K562 (cell line): ENCODE measurements at regions not wholly inside any gene's neighbourhood (a gene's known extent, or its start where the extent isn't known, plus 50 kb on each side); places are given as distances from the start of the nearest gene placed in this dataset.

Experiments
- ATAC-seq: fragments of 200-7000 bp; cut with Tn5 transposase; 3 replicates; pipeline ENCODE4 v1.9.1; 2020; ENCODE audit warnings: moderate library complexity
- BruUV-seq: library from RNA; stranded (reverse); fragments of 400-500 nt; replicated peaks from 2 replicates; lab custom pipeline; 2021; lab: Mats Ljungman, UMichigan
- CTCF ChIA-PET: fragments of 300-600 bp; formaldehyde crosslinking; extraction: SDS; loops from one replicate; lab custom pipeline; 2021; ENCODE audit warnings: low intra/inter-chr PET ratio; lab: Yijun Ruan, JAX
- POLR2A ChIA-PET: fragments of 300-600, 350-650 bp; sonication (Branson Sonifier 250); formaldehyde crosslinking; extraction: SDS; loops from one replicate; lab custom pipeline; 2021; ENCODE audit warnings: antibody characterized with exemption, inconsistent platforms; lab: Yijun Ruan, JAX
- DNase-seq, 4 experiments: peaks; one replicate each; pipeline versions ENCODE4 v3.0.0 to v3.0.0-alpha.2; 2011 to 2018; ENCODE audit warnings: low spot score in 3 of 4, mixed read lengths in 3 of 4; ENCODE audit errors: extremely low read depth in 1 of 4
- FAIRE-seq: peaks from 2 replicates; lab custom pipeline; 2011; peaks lifted over from hg19 to GRCh38; lab: Jason Lieb, UNC
- H2AFZ ChIP-seq: 2 replicates; pipeline ENCODE4 v1.6.0; 2011; ENCODE audit warnings: low read depth, low read length, control low read depth, inconsistent platforms
- H3K27ac ChIP-seq: fragments of 200-600 bp; 3 replicates; pipeline ENCODE4 v1.8.0; 2011; ENCODE audit warnings: low read depth, mild to moderate bottlenecking, control low read depth, inconsistent platforms, low read length, moderate library complexity, mixed read lengths; ENCODE audit errors: extremely low read depth
- H3K27me3 ChIP-seq, 2 experiments: fragments of 300-600 bp in 1 of 2; 2 replicates in 1 of 2; 3 replicates in 1 of 2; pipeline versions ENCODE4 v1.6.0 to v1.8.0; 2011; ENCODE audit warnings: inconsistent platforms in 2 of 2, low read length in 2 of 2, mild to moderate bottlenecking in 1 of 2, mixed read lengths in 1 of 2, moderate library complexity in 1 of 2; ENCODE audit not compliant: control insufficient read depth in 2 of 2, insufficient read depth in 2 of 2
- H3K36me3 ChIP-seq: fragments of 300-600 bp; 3 replicates; pipeline ENCODE4 v1.8.0; 2011; ENCODE audit warnings: mild to moderate bottlenecking, low read length, inconsistent platforms; ENCODE audit not compliant: control insufficient read depth, insufficient read depth
- H3K4me1 ChIP-seq, 2 experiments: fragments of 200-600 bp in 1 of 2; replicated peaks in 1 of 2; 2 replicates in 1 of 2; 3 replicates in 1 of 2; pipeline versions ENCODE4 v1.5.1 to v1.8.0; 2011; ENCODE audit warnings: inconsistent platforms in 2 of 2, low read length in 2 of 2, mild to moderate bottlenecking in 1 of 2, mixed read lengths in 1 of 2, moderate library complexity in 1 of 2; ENCODE audit not compliant: control insufficient read depth in 2 of 2, insufficient read depth in 2 of 2
- H3K4me2 ChIP-seq: 2 replicates; pipeline ENCODE4 v1.6.1; 2011; ENCODE audit warnings: low read length, control low read depth, inconsistent platforms, mixed read lengths; ENCODE audit not compliant: insufficient read depth
- H3K4me3 ChIP-seq: fragments of 200-600 bp; sonication (generic), shearing (Covaris generic); 2 replicates; pipeline ENCODE4 v1.5.1; 2016; ENCODE audit warnings: control low read depth, inconsistent platforms
- H3K79me2 ChIP-seq: fragments of 200-600 bp; 3 replicates; pipeline ENCODE4 v1.8.0; 2011; ENCODE audit warnings: low read length, inconsistent platforms; ENCODE audit not compliant: control insufficient read depth, insufficient read depth
- H3K9ac ChIP-seq, 2 experiments: 2 replicates each; pipeline versions ENCODE4 v1.6.0 to v1.6.1; 2011; ENCODE audit warnings: low read depth in 2 of 2, low read length in 2 of 2, control low read depth in 1 of 2, inconsistent platforms in 1 of 2, mild to moderate bottlenecking in 1 of 2, mixed read lengths in 1 of 2; ENCODE audit not compliant: insufficient read depth in 1 of 2
- H3K9me1 ChIP-seq: one replicate; pipeline ENCODE4 v1.6.0; 2011; ENCODE audit warnings: inconsistent platforms, mild to moderate bottlenecking, low read length, moderate library complexity; ENCODE audit not compliant: control insufficient read depth, insufficient read depth
- H3K9me3 ChIP-seq: replicated peaks from 2 replicates; pipeline ENCODE4 v1.5.1; 2011; ENCODE audit warnings: low read depth, low read length, inconsistent platforms; ENCODE audit not compliant: control insufficient read depth, insufficient read depth
- H4K20me1 ChIP-seq: replicated peaks from 2 replicates; pipeline ENCODE4 v1.6.1; 2011; ENCODE audit warnings: low read length, inconsistent platforms, mixed read lengths; ENCODE audit not compliant: control insufficient read depth, insufficient read depth
- CBX2 ChIP-seq: fragments of 200-600 bp; sonication (generic); IDR thresholded peaks from one replicate; pipeline ENCODE4 v1.6.1; 2012; ENCODE audit warnings: mild to moderate bottlenecking, low read length, inconsistent platforms; ENCODE audit not compliant: insufficient read depth, poor library complexity, severe bottlenecking
- DPF2 ChIP-seq: fragments of 450-650 bp; IDR thresholded peaks from 2 replicates; pipeline ENCODE4 v1.6.1; 2016
- HMG20B ChIP-seq: fragments of 250-450 bp; sonication (Bioruptor Pico); IDR thresholded peaks from 2 replicates; pipeline ENCODE4 v1.5.0; 2021; ENCODE audit warnings: mild to moderate bottlenecking
- YY1 ChIP-seq, 3 experiments: IDR thresholded peaks; 2 replicates each; pipeline ENCODE4 v1.6.1; 2011; ENCODE audit warnings: low read length in 2 of 3, mild to moderate bottlenecking in 2 of 3, moderate library complexity in 2 of 3, borderline replicate concordance in 1 of 3, control low read depth in 1 of 3, low read depth in 1 of 3; ENCODE audit not compliant: insufficient read depth in 3 of 3, insufficient replicate concordance in 2 of 3, control insufficient read depth in 1 of 3, insufficient read length in 1 of 3; ENCODE audit errors: extremely low read depth in 1 of 3
- ZNF124 ChIP-seq: sonication (generic); formaldehyde crosslinking; IDR thresholded peaks from 2 replicates; pipeline ENCODE4 v1.8.1; 2022; ENCODE audit warnings: missing genetic modification reagents
- ZZZ3 ChIP-seq: fragments of 450-650 bp; IDR thresholded peaks from 2 replicates; pipeline ENCODE4 v1.6.1; 2016; ENCODE audit warnings: antibody characterized with exemption, mild to moderate bottlenecking, moderate library complexity
- WGBS: fragments of 100-300 bp; shearing (Covaris generic); methylation state at CpG from one replicate; pipeline ENCODE4 v1.1.6; 2016; ENCODE audit warnings: low coverage, mixed read lengths; ENCODE audit not compliant: insufficient coverage; ENCODE audit errors: missing lambda C conversion rate; 5-methylcytosine and 5-hydroxymethylcytosine counted together
- in situ Hi-C: fragments of 300-500 bp; cut with MboI; formaldehyde crosslinking; loops from 4 replicates; pipeline ENCODE4 v1.15.0; 2018; ENCODE audit warnings: inconsistent platforms, mixed read lengths
- intact Hi-C: fragments of 100-400 bp; cut with micrococcal nuclease; formaldehyde crosslinking; loops from 2 replicates; pipeline ENCODE4 v1.14.2; 2022
- TF ChIP-seq, protein P1 (sequence below): fragments of 450-650 bp; IDR thresholded peaks from 2 replicates; pipeline ENCODE4 v1.6.1; 2017; ENCODE audit warnings: antibody characterized with exemption
- TF ChIP-seq, protein P2 (sequence below): fragments of 250-450 bp; sonication (Bioruptor Pico); IDR thresholded peaks from 2 replicates; pipeline ENCODE4 v1.5.0; 2021

DNA sequence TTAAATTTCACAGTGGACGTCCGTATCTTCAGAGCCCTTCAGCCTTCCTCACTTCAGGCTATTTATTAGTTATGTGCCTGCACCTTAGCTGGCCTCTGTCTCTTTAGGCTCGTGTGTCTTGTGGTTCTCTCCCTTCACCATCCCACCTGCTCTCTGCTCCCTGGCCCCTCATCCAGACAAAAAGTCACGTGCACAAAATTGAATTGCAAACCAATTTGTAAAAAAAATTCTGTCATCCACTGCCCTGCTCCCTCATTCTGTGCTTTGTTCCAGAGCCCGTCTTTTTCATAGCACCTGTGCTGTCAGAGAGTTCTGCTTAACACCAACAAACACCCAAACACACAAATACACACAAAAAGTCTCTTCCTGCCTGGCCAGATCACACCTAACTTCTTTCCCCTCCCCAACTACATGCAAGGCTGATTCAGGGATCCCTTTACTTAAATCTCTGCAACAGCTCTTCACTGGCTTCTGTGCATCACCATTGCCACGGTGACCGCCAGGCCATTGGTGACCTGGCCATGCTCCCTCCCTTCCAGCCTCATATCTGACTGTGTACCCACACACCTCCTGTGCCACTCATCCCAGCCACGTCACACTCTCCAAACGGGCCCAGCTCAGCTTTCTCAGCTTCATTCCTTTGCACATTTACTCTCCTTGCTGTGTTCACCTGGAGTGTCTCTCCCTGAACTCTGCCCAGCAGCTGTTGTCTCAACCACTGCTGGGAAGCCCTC is 205.7 kb downstream of the TTC8 start:
- no TSS peak for BruUV-seq
- no peak overlapping the region for H2AFZ ChIP-seq
- peaks cover 0 to 10% of the 10 kb centered on the region in 2 experiments; a peak in 2 of 5 replicates for H3K4me1 ChIP-seq
- TF ChIP-seq YY1 (IDR thresholded peaks at IDR 0.05; ENCODE audit: borderline replicate concordance in 1 of 3, control insufficient read depth in 1 of 3, extremely low read depth in 1 of 3, insufficient read depth in 3 of 3, insufficient read length in 1 of 3, insufficient replicate concordance in 2 of 3, low read depth in 1 of 3, low read length in 2 of 3) (no peak), HMG20B (no peak), ZZZ3 (no peak), ZNF124 (no peak), DPF2 (no peak), CBX2 (no peak)
- TF ChIP-seq, protein P1, sequence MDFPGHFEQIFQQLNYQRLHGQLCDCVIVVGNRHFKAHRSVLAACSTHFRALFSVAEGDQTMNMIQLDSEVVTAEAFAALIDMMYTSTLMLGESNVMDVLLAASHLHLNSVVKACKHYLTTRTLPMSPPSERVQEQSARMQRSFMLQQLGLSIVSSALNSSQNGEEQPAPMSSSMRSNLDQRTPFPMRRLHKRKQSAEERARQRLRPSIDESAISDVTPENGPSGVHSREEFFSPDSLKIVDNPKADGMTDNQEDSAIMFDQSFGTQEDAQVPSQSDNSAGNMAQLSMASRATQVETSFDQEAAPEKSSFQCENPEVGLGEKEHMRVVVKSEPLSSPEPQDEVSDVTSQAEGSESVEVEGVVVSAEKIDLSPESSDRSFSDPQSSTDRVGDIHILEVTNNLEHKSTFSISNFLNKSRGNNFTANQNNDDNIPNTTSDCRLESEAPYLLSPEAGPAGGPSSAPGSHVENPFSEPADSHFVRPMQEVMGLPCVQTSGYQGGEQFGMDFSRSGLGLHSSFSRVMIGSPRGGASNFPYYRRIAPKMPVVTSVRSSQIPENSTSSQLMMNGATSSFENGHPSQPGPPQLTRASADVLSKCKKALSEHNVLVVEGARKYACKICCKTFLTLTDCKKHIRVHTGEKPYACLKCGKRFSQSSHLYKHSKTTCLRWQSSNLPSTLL: no peak
- TF ChIP-seq, protein P2, sequence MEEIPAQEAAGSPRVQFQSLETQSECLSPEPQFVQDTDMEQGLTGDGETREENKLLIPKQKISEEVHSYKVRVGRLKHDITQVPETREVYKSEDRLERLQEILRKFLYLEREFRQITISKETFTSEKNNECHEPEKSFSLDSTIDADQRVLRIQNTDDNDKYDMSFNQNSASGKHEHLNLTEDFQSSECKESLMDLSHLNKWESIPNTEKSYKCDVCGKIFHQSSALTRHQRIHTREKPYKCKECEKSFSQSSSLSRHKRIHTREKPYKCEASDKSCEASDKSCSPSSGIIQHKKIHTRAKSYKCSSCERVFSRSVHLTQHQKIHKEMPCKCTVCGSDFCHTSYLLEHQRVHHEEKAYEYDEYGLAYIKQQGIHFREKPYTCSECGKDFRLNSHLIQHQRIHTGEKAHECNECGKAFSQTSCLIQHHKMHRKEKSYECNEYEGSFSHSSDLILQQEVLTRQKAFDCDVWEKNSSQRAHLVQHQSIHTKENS (CRISPR knock-in tag): no peak
- TF ChIP-seq, all 486 proteins: peak for 0
- intact Hi-C loops: loop anchor here (5.0 kb wide), 1 partner anchor 882 kb away; no protein-coding TSS in a partner anchor
- Histone ChIP-seq H3K4me3 (no peak overlapping the region), H3K9me3 (no peaks in the 10 kb centered on the region), H3K4me2 (no peak overlapping the region), H3K9ac (no peak overlapping the region), H3K79me2 (no peaks in the 10 kb centered on the region), H3K27ac (no peak overlapping the region), H3K27me3 (peaks cover 0 to 6% of the 10 kb centered on the region in 2 experiments; a peak in 3 of 5 replicates), H3K9me1 (no peaks in the 10 kb centered on the region), H4K20me1 (no peaks in the 10 kb centered on the region), H3K36me3 (no peaks in the 10 kb centered on the region)
- in situ Hi-C loops: no loop called here
- POLR2A ChIA-PET: no interaction called here
- CTCF ChIA-PET: no interaction called here
- no peak for FAIRE-seq
- no peak for ATAC-seq
- WGBS: 0% methylated on average over 8 of the region's 9 CpGs
- no peak for DNase-seq
